Endothelial cell of umbilical vein (primary cell): ENCODE measurements at regions not wholly inside any gene's neighbourhood (a gene's known extent, or its start where the extent isn't known, plus 50 kb on each side); places are given as distances from the start of the nearest gene placed in this dataset.
A peak's percentile ranks its signal among the peaks of the same experiment; 100 is the strongest.

ENCODE experiments used
- BruUV-seq: library from RNA; stranded (reverse); fragments of 400-500 nt; replicated peaks from 2 replicates; lab custom pipeline; 2021; lab: Mats Ljungman, UMichigan
- CTCF ChIA-PET: fragments of 300-600, 350-600 bp; sonication (Branson Sonifier 250); formaldehyde crosslinking; loops from one replicate; lab custom pipeline; 2021; ENCODE audit warnings: antibody characterized with exemption, inconsistent platforms; lab: Charles Lee
- POLR2A ChIA-PET: fragments of 300-600, 350-600 bp; sonication (Branson Sonifier 250); formaldehyde crosslinking; loops from one replicate; lab custom pipeline; 2021; ENCODE audit warnings: antibody characterized with exemption, inconsistent platforms; lab: Charles Lee
- DNase-seq: peaks from one replicate; pipeline ENCODE4 v3.0.0-alpha.2; 2011; ENCODE audit warnings: low read depth, low spot score
- FAIRE-seq: peaks from 2 replicates; lab custom pipeline; 2011; peaks lifted over from hg19 to GRCh38; lab: Jason Lieb, UNC
- H2AFZ ChIP-seq: 2 replicates; pipeline ENCODE4 v1.6.0; 2012; ENCODE audit warnings: low read depth, low read length, control low read depth, inconsistent platforms
- H3K27ac ChIP-seq: 2 replicates; pipeline ENCODE4 v1.5.1; 2011; ENCODE audit warnings: low read depth, mild to moderate bottlenecking, control low read depth, low read length, moderate library complexity; ENCODE audit not compliant: insufficient read depth
- H3K27me3 ChIP-seq, 2 experiments: 2 replicates each; pipeline versions ENCODE4 v1.6.0 to v1.6.1; 2011; ENCODE audit warnings: low read length in 2 of 2, mixed read lengths in 1 of 2; ENCODE audit not compliant: control insufficient read depth in 2 of 2, insufficient read depth in 2 of 2
- H3K36me3 ChIP-seq, 2 experiments: 2 replicates in 1 of 2; 3 replicates in 1 of 2; pipeline ENCODE4 v1.5.1; 2011; ENCODE audit warnings: low read length in 2 of 2, mild to moderate bottlenecking in 1 of 2, moderate library complexity in 1 of 2; ENCODE audit not compliant: control insufficient read depth in 2 of 2, insufficient read depth in 2 of 2; ENCODE audit errors: extremely low read depth in 1 of 2
- H3K4me1 ChIP-seq: 3 replicates; pipeline ENCODE4 v1.5.1; 2011; ENCODE audit warnings: mild to moderate bottlenecking, low read length; ENCODE audit not compliant: control insufficient read depth, insufficient read depth; ENCODE audit errors: extremely low read depth
- H3K4me2 ChIP-seq: 2 replicates; pipeline ENCODE4 v1.6.1; 2011; ENCODE audit warnings: low read length, control low read depth, mixed read lengths; ENCODE audit not compliant: insufficient read depth
- H3K4me3 ChIP-seq, 3 experiments: fragments of 200-600 bp in 1 of 3; sonication (generic), shearing (Covaris generic) in 1 of 3; replicated peaks in 1 of 3; 2 replicates each; pipeline ENCODE4 v1.5.1; 2011 to 2016; ENCODE audit warnings: control low read depth in 3 of 3, low read length in 3 of 3, mild to moderate bottlenecking in 2 of 3, inconsistent platforms in 1 of 3, low read depth in 1 of 3, moderate library complexity in 1 of 3; ENCODE audit not compliant: insufficient read depth in 1 of 3
- H3K79me2 ChIP-seq: 2 replicates; pipeline ENCODE4 v1.6.0; 2012; ENCODE audit warnings: low read length, inconsistent platforms; ENCODE audit not compliant: control insufficient read depth, insufficient read depth
- H3K9ac ChIP-seq: replicated peaks from 2 replicates; pipeline ENCODE3; 2011; ENCODE audit warnings: low read length, control low read depth; ENCODE audit not compliant: insufficient read depth; ENCODE audit errors: extremely low read depth
- H3K9me1 ChIP-seq: replicated peaks from 3 replicates; pipeline ENCODE4 v1.6.0; 2011; ENCODE audit warnings: mild to moderate bottlenecking, low read length; ENCODE audit not compliant: control insufficient read depth, insufficient read depth; ENCODE audit errors: extremely low read depth
- H3K9me3 ChIP-seq: replicated peaks from 2 replicates; pipeline ENCODE4 v1.5.1; 2012; ENCODE audit warnings: low read length, inconsistent platforms; ENCODE audit not compliant: control insufficient read depth, insufficient read depth
- H4K20me1 ChIP-seq: replicated peaks from 2 replicates; pipeline ENCODE3; 2011; ENCODE audit warnings: mild to moderate bottlenecking, low read length; ENCODE audit not compliant: control insufficient read depth, insufficient read depth; ENCODE audit errors: extremely low read depth
- EZH2 ChIP-seq: IDR thresholded peaks from 2 replicates; pipeline ENCODE4 v1.6.1; 2012; ENCODE audit warnings: borderline replicate concordance, low read depth, mild to moderate bottlenecking, moderate library complexity, low read length, inconsistent platforms; ENCODE audit not compliant: severe bottlenecking
- FOS ChIP-seq: IDR thresholded peaks from 2 replicates; pipeline ENCODE4 v1.6.1; 2011; ENCODE audit warnings: mild to moderate bottlenecking, low read length, moderate library complexity, borderline replicate concordance; ENCODE audit not compliant: insufficient read depth
- JUN ChIP-seq: IDR thresholded peaks from 2 replicates; pipeline ENCODE4 v1.6.1; 2011; ENCODE audit warnings: borderline replicate concordance, low read depth; ENCODE audit not compliant: insufficient read length, insufficient read depth
- MYC ChIP-seq: IDR thresholded peaks from one replicate; pipeline ENCODE4 v1.6.1; 2011; ENCODE audit warnings: mild to moderate bottlenecking, low read depth, low read length
- POLR2A ChIP-seq: IDR thresholded peaks from 2 replicates; pipeline ENCODE4 v1.6.1; 2012; ENCODE audit warnings: low read depth, mild to moderate bottlenecking, control low read depth, low read length
- POLR2AphosphoS5 ChIP-seq: IDR thresholded peaks from 2 replicates; pipeline ENCODE4 v1.6.1; 2012; ENCODE audit warnings: low read depth, mild to moderate bottlenecking, control low read depth, low read length, moderate library complexity; ENCODE audit not compliant: insufficient read depth
- dilution Hi-C: fragments of 300-500 bp; cut with MboI; formaldehyde crosslinking; loops from one replicate; pipeline ENCODE4 v1.15.0; 2019; ENCODE audit warnings: low sequenced_read_pairs; ENCODE audit not compliant: extremely low pct_ligation_motif_present
- intact Hi-C: fragments of 100-400 bp; cut with micrococcal nuclease; formaldehyde crosslinking; loops from one replicate; pipeline ENCODE4 v1.10.0; 2022
- TF ChIP-seq, protein P1 (sequence below): IDR thresholded peaks from 2 replicates; pipeline ENCODE4 v1.6.1; 2011; ENCODE audit not compliant: insufficient read depth, insufficient read length
- TF ChIP-seq, protein P2 (sequence below), 2 donors: IDR thresholded peaks; 1 replicate in 1 of 2; 2 replicates in 1 of 2; pipeline ENCODE4 v1.5.1; 2011; ENCODE audit warnings: low read length in 2 of 2, mild to moderate bottlenecking in 2 of 2, moderate library complexity in 2 of 2, control low read depth in 1 of 2, inconsistent platforms in 1 of 2, low read depth in 1 of 2; ENCODE audit not compliant: insufficient read depth in 1 of 2; ENCODE audit errors: extremely low read depth in 1 of 2

DNA sequence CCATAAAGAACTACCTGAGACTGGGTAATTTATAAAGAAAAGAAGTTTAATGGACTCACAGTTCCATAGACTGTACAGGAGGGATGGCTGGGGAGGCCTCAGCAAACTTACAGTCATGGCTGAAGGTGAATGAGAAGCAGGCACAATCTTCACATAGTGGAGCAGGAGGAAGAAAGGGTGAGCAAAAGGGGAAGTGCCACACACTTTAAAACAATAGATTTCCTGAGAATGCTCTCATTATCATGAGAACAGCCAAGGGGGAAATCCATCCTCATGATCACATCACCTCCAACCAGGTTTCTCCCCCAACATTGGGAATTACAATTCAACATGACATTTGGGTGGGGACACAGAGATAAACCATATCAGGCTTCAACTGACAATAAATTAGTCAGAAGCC lies 664.9 kb downstream of the TAF11L14 start:
- dilution Hi-C loops (no loop called here), intact Hi-C loops (no loop called here)
- Histone ChIP-seq H3K27ac (no peak overlapping the region), H3K27me3 (no peaks in the 10 kb centered on the region), H2AFZ (no peak overlapping the region), H3K4me3 (no peak overlapping the region), H3K4me1 (peaks cover 3% of the 10 kb centered on the region), H4K20me1 (no peaks in the 10 kb centered on the region), H3K9me3 (no peaks in the 10 kb centered on the region), H3K9ac (no peak overlapping the region), H3K4me2 (no peak overlapping the region), H3K36me3 (no peaks in the 10 kb centered on the region), H3K79me2 (no peaks in the 10 kb centered on the region), H3K9me1 (no peaks in the 10 kb centered on the region)
- ChIA-PET POLR2A (no interaction called here), CTCF (interaction anchor here (1.0 kb wide), 1 partner anchor 1083 kb away, joined by 3 read pairs; no protein-coding TSS in a partner anchor)
- TF ChIP-seq EZH2 (no peak), POLR2A (no peak), MYC (no peak), JUN (no peak), POLR2AphosphoS5 (no peak)
- TF ChIP-seq, protein P1, sequence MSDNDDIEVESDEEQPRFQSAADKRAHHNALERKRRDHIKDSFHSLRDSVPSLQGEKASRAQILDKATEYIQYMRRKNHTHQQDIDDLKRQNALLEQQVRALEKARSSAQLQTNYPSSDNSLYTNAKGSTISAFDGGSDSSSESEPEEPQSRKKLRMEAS: no peak
- DNase-seq (no peak), FAIRE-seq (no peak)
- no TSS peak for BruUV-seq

DNA sequence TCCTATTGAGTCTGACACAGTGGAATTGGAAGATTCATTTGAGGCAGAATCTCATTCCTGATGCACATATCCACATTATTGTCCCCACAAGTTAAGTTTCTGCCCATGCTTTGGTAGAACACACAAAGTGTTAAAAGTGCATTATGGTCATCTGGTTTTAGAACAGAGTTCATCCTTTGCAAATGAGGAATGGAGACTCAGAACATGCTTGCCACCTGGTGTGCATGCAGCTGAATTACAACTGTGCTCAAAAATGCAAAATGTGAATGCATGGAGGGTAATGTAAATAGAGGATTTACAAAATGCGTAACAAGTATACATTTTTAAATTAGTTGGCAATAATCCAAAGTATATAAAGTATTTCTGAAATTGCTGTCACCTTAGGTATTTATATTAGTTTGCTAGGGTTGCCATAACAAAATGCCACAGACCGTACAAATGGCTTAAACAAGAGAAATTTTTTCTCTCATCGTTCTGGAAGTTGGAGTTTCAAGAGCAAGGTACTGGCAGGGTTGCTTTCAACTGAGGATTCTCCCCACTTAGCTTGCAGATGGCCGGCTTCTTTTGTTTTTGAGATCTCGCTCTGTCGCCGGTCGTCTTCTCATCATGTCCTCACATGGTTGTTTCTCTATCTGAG lies 671.1 kb downstream of the TAF11L14 start:
- no peak overlapping the region for H3K4me2 ChIP-seq
- intact Hi-C loops (loop anchor here (1.0 to 2.0 kb wide), 2 partner anchors 23 to 1089 kb away; no protein-coding TSS in a partner anchor), dilution Hi-C loops (no loop called here)
- H3K9me3 ChIP-seq: no peaks in the 10 kb centered on the region
- no peak overlapping the region for H3K27ac ChIP-seq
- TF ChIP-seq, protein P2, sequence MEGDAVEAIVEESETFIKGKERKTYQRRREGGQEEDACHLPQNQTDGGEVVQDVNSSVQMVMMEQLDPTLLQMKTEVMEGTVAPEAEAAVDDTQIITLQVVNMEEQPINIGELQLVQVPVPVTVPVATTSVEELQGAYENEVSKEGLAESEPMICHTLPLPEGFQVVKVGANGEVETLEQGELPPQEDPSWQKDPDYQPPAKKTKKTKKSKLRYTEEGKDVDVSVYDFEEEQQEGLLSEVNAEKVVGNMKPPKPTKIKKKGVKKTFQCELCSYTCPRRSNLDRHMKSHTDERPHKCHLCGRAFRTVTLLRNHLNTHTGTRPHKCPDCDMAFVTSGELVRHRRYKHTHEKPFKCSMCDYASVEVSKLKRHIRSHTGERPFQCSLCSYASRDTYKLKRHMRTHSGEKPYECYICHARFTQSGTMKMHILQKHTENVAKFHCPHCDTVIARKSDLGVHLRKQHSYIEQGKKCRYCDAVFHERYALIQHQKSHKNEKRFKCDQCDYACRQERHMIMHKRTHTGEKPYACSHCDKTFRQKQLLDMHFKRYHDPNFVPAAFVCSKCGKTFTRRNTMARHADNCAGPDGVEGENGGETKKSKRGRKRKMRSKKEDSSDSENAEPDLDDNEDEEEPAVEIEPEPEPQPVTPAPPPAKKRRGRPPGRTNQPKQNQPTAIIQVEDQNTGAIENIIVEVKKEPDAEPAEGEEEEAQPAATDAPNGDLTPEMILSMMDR (IDR thresholded peaks at IDR 0.05; ENCODE audit: extremely low read depth in 1 of 2, insufficient read depth in 1 of 2, low read depth in 1 of 2, low read length in 2 of 2): peak; percentile 53 to 59
- TF ChIP-seq FOS: no peak
- DNase-seq (peak; percentile 49), FAIRE-seq (peak; percentile 71)
- no peaks in the 10 kb centered on the region for H3K27me3 ChIP-seq
- H3K9ac ChIP-seq: no peak overlapping the region
- no peaks in the 10 kb centered on the region for H3K4me1 ChIP-seq
- H3K9me1 ChIP-seq: no peaks in the 10 kb centered on the region
- no peak overlapping the region for H2AFZ ChIP-seq
- H3K4me3 ChIP-seq: no peak overlapping the region
- no TSS peak for BruUV-seq
- ChIA-PET CTCF (interaction anchor here (1.1 to 6.3 kb wide), 5 partner anchors 10 to 1090 kb away, joined by 5 to 333 read pairs (median 12); partner anchors contain the start of gene BASP1), POLR2A (interaction anchor here (2.3 kb wide), 1 partner anchor 1089 kb away, joined by 8 read pairs; the partner anchor contains the start of gene BASP1)
- H4K20me1 ChIP-seq: no peaks in the 10 kb centered on the region
- no peaks in the 10 kb centered on the region for H3K36me3 ChIP-seq
- no peaks in the 10 kb centered on the region for H3K79me2 ChIP-seq
